SK-N-SH (cell line): ENCODE measurements at regions not wholly inside any gene's neighbourhood (a gene's known extent, or its start where the extent isn't known, plus 50 kb on each side); places are given as distances from the start of the nearest gene placed in this dataset.
A peak's percentile ranks its signal among the peaks of the same experiment; 100 is the strongest.

Experiments used
- EP300 ChIP-seq, 2 experiments: IDR thresholded peaks; 2 replicates each; pipeline versions ENCODE4 v1.4.0 to v1.6.1; 2012; ENCODE audit warnings: borderline replicate concordance in 1 of 2, low read depth in 1 of 2, low read length in 1 of 2
- RAD21 ChIP-seq: IDR thresholded peaks from 2 replicates; pipeline ENCODE4 v1.6.1; 2012; ENCODE audit warnings: mild to moderate bottlenecking, low read length
- RXRA ChIP-seq: IDR thresholded peaks from 2 replicates; pipeline ENCODE4 v1.4.0; 2012; ENCODE audit warnings: low read depth, mild to moderate bottlenecking, borderline replicate concordance
- SMC3 ChIP-seq: IDR thresholded peaks from 2 replicates; pipeline ENCODE4 v1.6.1; 2012; ENCODE audit warnings: low read depth, low read length, improper control_type of control experiment
- TF ChIP-seq, protein P1 (sequence below): IDR thresholded peaks from 2 replicates; pipeline ENCODE4 v1.4.0; 2012; ENCODE audit warnings: low read depth, borderline replicate concordance
- TF ChIP-seq, protein P2 (sequence below): IDR thresholded peaks from 2 replicates; pipeline ENCODE4 v1.6.1; 2012; ENCODE audit warnings: mild to moderate bottlenecking, low read depth, low read length, moderate library complexity
- TF ChIP-seq, protein P3 (sequence below): fragments of 200-600 bp; sonication (generic); IDR thresholded peaks from 2 replicates; pipeline ENCODE4 v1.6.1; 2017; ENCODE audit warnings: antibody characterized with exemption, mild to moderate bottlenecking, moderate library complexity
- TF ChIP-seq, protein P4 (sequence below): fragments of 150-350 bp; IDR thresholded peaks from 2 replicates; pipeline ENCODE4 v1.6.1; 2017; ENCODE audit warnings: antibody characterized with exemption, low read length, low read depth, borderline replicate concordance

DNA sequence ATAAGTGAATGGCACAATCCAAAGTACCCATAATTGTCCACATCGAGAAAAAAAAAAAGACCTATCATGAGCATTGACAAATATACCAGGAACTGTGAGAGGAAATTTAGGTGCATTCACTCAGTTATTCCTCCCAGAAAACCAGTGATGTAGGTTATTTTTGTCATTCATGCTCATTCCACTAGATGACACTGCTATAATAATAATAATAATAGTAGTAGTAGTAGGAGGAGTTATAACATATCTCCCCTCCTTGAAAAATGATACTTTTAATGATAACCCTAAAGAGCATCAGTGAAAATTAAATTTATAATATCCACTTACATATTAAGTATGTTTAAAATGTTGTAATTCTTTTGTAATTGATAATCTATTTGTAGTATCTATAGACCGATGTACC lies 463.9 kb upstream of the MIR17HG start:
- TF ChIP-seq EP300 (IDR thresholded peaks at IDR 0.05; ENCODE audit: borderline replicate concordance in 1 of 2, low read depth in 1 of 2, low read length in 1 of 2), result no peak
- TF ChIP-seq, protein P1, sequence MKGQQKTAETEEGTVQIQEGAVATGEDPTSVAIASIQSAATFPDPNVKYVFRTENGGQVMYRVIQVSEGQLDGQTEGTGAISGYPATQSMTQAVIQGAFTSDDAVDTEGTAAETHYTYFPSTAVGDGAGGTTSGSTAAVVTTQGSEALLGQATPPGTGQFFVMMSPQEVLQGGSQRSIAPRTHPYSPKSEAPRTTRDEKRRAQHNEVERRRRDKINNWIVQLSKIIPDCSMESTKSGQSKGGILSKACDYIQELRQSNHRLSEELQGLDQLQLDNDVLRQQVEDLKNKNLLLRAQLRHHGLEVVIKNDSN, result no peak
- TF ChIP-seq, protein P2, sequence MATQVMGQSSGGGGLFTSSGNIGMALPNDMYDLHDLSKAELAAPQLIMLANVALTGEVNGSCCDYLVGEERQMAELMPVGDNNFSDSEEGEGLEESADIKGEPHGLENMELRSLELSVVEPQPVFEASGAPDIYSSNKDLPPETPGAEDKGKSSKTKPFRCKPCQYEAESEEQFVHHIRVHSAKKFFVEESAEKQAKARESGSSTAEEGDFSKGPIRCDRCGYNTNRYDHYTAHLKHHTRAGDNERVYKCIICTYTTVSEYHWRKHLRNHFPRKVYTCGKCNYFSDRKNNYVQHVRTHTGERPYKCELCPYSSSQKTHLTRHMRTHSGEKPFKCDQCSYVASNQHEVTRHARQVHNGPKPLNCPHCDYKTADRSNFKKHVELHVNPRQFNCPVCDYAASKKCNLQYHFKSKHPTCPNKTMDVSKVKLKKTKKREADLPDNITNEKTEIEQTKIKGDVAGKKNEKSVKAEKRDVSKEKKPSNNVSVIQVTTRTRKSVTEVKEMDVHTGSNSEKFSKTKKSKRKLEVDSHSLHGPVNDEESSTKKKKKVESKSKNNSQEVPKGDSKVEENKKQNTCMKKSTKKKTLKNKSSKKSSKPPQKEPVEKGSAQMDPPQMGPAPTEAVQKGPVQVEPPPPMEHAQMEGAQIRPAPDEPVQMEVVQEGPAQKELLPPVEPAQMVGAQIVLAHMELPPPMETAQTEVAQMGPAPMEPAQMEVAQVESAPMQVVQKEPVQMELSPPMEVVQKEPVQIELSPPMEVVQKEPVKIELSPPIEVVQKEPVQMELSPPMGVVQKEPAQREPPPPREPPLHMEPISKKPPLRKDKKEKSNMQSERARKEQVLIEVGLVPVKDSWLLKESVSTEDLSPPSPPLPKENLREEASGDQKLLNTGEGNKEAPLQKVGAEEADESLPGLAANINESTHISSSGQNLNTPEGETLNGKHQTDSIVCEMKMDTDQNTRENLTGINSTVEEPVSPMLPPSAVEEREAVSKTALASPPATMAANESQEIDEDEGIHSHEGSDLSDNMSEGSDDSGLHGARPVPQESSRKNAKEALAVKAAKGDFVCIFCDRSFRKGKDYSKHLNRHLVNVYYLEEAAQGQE, result no peak
- TF ChIP-seq, protein P3, sequence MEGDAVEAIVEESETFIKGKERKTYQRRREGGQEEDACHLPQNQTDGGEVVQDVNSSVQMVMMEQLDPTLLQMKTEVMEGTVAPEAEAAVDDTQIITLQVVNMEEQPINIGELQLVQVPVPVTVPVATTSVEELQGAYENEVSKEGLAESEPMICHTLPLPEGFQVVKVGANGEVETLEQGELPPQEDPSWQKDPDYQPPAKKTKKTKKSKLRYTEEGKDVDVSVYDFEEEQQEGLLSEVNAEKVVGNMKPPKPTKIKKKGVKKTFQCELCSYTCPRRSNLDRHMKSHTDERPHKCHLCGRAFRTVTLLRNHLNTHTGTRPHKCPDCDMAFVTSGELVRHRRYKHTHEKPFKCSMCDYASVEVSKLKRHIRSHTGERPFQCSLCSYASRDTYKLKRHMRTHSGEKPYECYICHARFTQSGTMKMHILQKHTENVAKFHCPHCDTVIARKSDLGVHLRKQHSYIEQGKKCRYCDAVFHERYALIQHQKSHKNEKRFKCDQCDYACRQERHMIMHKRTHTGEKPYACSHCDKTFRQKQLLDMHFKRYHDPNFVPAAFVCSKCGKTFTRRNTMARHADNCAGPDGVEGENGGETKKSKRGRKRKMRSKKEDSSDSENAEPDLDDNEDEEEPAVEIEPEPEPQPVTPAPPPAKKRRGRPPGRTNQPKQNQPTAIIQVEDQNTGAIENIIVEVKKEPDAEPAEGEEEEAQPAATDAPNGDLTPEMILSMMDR, result peak; percentile 35
- TF ChIP-seq, protein P4, sequence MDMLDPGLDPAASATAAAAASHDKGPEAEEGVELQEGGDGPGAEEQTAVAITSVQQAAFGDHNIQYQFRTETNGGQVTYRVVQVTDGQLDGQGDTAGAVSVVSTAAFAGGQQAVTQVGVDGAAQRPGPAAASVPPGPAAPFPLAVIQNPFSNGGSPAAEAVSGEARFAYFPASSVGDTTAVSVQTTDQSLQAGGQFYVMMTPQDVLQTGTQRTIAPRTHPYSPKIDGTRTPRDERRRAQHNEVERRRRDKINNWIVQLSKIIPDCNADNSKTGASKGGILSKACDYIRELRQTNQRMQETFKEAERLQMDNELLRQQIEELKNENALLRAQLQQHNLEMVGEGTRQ, result no peak
- TF ChIP-seq RAD21, result peak; percentile 18; the same call in 1 of the 2 replicates
- no peak for TF ChIP-seq RXRA
- no peak for TF ChIP-seq SMC3
